Thoracic aorta (tissue), 2 donors: ENCODE measurements at regions not wholly inside any gene's neighbourhood (a gene's known extent, or its start where the extent isn't known, plus 50 kb on each side); places are given as distances from the start of the nearest gene placed in this dataset.

Experiments
- ATAC-seq: fragments of 150-250 bp; one replicate; pipeline ENCODE4 v1.8.0; 2017; ENCODE audit warnings: low read depth; ENCODE audit not compliant: insufficient number of reproducible peaks, low FRiP score
- DNase-seq: peaks from one replicate; pipeline ENCODE4 v3.0.0-alpha.2; 2020; ENCODE audit warnings: low spot score
- H3K27ac ChIP-seq, 2 donors: fragments of 200-600 bp; sonication (generic); 1 replicate in 1 of 2; 2 replicates in 1 of 2; pipeline ENCODE4 v1.5.1; 2016; ENCODE audit warnings: mild to moderate bottlenecking in 2 of 2, moderate library complexity in 2 of 2
- H3K27me3 ChIP-seq: fragments of 200-600 bp; sonication (generic); replicated peaks from 2 replicates; pipeline ENCODE4 v1.6.0; 2016; ENCODE audit warnings: mild to moderate bottlenecking; ENCODE audit not compliant: insufficient read depth
- H3K36me3 ChIP-seq: fragments of 200-600 bp; sonication (generic); one replicate; pipeline ENCODE4 v1.5.1; 2016
- H3K4me1 ChIP-seq, 2 donors: fragments of 200-600 bp; sonication (generic); 1 replicate in 1 of 2; 2 replicates in 1 of 2; pipeline versions ENCODE4 v1.5.1 to v1.6.0; 2016; ENCODE audit warnings: low read depth in 2 of 2, mild to moderate bottlenecking in 1 of 2; ENCODE audit not compliant: control insufficient read depth in 1 of 2
- H3K4me3 ChIP-seq: fragments of 200-600 bp; sonication (generic); 2 replicates; pipeline ENCODE4 v1.5.1; 2016; ENCODE audit warnings: mild to moderate bottlenecking
- H3K9me3 ChIP-seq: fragments of 200-600 bp; sonication (generic); 2 replicates; pipeline ENCODE4 v1.5.1; 2016
- TF ChIP-seq, protein P1 (sequence below): fragments of 200-600 bp; sonication (generic); IDR thresholded peaks from one replicate; pipeline ENCODE4 v1.5.1; 2019; ENCODE audit warnings: antibody characterized with exemption

DNA sequence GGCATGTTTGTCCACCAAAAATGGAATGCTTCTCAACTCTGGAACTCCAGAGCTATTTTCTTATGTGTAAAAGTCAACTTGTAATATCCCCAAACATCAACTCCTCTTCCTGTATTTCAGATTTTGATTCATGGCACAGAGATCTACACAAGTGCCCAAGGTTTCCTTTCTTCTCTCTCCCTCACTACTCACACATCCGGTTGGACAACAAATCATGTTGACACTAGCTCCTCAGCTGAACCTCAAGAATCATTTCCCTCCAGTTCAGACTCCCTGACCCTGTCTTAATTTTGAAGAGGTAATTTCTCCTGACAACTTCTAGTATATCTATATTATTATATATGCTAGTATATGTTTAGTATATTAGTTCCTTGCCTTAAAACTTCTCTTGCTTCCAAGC lies 485.4 kb upstream of the CCDC196 start:
- Histone ChIP-seq H3K9me3 (peaks cover 3% of the 10 kb centered on the region), H3K4me1 (no peaks in the 10 kb centered on the region), H3K27ac (no peak overlapping the region), H3K27me3 (no peaks in the 10 kb centered on the region), H3K4me3 (no peak overlapping the region), H3K36me3 (no peaks in the 10 kb centered on the region)
- TF ChIP-seq, protein P1, sequence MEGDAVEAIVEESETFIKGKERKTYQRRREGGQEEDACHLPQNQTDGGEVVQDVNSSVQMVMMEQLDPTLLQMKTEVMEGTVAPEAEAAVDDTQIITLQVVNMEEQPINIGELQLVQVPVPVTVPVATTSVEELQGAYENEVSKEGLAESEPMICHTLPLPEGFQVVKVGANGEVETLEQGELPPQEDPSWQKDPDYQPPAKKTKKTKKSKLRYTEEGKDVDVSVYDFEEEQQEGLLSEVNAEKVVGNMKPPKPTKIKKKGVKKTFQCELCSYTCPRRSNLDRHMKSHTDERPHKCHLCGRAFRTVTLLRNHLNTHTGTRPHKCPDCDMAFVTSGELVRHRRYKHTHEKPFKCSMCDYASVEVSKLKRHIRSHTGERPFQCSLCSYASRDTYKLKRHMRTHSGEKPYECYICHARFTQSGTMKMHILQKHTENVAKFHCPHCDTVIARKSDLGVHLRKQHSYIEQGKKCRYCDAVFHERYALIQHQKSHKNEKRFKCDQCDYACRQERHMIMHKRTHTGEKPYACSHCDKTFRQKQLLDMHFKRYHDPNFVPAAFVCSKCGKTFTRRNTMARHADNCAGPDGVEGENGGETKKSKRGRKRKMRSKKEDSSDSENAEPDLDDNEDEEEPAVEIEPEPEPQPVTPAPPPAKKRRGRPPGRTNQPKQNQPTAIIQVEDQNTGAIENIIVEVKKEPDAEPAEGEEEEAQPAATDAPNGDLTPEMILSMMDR: no peak
- no peak for ATAC-seq
- DNase-seq: no peak

DNA sequence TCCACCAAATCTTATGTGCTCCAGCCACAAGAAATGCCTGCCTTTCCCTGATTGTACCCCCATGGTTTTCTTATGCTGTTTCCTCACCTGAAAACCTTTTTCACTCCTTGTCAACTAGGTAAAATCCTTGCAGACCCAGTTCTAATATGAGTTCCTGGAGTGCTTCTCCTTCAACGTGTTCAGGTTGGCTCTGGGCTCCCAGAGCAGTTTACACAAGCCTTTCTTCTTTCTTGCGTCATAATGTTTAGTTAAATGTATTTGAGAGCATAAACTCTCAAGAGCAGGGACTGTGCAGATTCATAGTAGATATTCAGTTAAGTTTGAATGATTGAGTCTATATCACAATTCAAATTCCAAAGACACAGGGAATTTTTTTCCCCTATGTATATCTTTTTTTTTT lies 484.8 kb upstream of the CCDC196 start:
- H3K4me3 ChIP-seq: no peak overlapping the region
- H3K27me3 ChIP-seq: no peaks in the 10 kb centered on the region
- DNase-seq (no peak), ATAC-seq (no peak)
- H3K36me3 ChIP-seq: no peaks in the 10 kb centered on the region
- no peak overlapping the region for H3K27ac ChIP-seq
- peaks cover 3% of the 10 kb centered on the region for H3K9me3 ChIP-seq
- H3K4me1 ChIP-seq: no peaks in the 10 kb centered on the region
- TF ChIP-seq, protein P1: no peak

DNA sequence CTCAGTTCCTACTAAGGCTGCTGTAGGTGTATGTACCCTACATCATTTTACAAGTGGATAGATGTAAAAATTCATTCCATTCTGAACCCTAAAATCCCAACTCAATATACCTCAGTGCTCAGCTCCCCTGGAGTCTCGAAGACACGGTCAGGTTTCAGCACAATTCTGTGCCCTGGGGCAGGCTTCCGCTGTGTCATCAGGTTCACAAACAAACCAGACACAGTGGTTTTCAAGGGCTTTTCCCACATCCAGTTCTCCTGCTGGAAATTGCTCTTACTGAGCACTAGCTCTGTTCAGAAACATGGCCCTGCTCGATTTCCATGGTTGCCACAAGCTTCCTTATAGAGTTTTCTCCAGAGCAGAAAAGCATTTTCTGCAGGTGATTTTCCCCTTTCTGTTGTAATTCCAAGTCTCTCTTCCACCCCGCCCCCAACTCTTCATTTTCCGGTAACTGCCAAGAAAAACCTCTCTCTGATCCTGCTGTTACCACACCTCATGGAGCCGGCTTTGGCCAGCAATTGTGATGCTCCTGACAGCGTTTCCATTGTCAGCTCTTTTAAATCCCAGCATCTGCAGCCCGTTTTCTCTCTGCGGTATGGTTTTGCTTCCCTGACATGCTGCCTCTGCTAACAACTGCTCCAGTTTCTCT lies 483.0 kb upstream of the CCDC196 start:
- ATAC-seq (no peak), DNase-seq (no peak)
- H3K4me1 ChIP-seq: no peaks in the 10 kb centered on the region
- H3K27me3 ChIP-seq: no peaks in the 10 kb centered on the region
- no peak overlapping the region for H3K4me3 ChIP-seq
- TF ChIP-seq, protein P1: no peak
- no peak overlapping the region for H3K27ac ChIP-seq
- peaks cover 3% of the 10 kb centered on the region for H3K9me3 ChIP-seq
- H3K36me3 ChIP-seq: no peaks in the 10 kb centered on the region

DNA sequence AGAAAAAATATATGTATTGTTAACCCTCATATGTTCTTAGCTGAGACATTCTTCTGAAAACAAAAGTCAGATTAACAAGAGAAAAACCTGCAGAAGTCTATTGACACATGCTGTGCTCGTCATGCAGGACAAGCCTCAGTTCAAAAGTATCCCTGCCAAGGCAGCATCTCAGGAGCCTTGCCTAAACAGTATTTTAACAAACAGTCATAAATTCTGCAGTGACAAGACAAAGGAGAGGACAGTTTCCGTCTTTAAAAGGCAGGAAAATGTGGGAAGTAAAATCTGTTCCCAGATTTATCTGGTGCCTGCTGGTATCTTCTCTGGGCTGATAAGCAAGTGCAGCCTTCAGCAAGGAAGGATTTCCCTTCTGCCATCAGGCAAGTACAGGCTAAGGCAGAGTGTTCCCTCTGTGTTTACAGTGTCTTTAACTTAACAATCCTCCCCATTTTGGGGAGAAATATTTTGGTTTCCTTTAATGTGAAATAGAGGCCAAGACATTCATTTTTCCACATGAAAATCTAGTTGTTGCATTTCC lies 480.2 kb upstream of the CCDC196 start:
- ATAC-seq (no peak), DNase-seq (no peak)
- TF ChIP-seq, protein P1: no peak
- H3K4me1 ChIP-seq: no peaks in the 10 kb centered on the region
- H3K36me3 ChIP-seq: no peaks in the 10 kb centered on the region
- H3K4me3 ChIP-seq: no peak overlapping the region
- H3K27me3 ChIP-seq: no peaks in the 10 kb centered on the region
- no peaks in the 10 kb centered on the region for H3K9me3 ChIP-seq
- H3K27ac ChIP-seq: no peak overlapping the region

DNA sequence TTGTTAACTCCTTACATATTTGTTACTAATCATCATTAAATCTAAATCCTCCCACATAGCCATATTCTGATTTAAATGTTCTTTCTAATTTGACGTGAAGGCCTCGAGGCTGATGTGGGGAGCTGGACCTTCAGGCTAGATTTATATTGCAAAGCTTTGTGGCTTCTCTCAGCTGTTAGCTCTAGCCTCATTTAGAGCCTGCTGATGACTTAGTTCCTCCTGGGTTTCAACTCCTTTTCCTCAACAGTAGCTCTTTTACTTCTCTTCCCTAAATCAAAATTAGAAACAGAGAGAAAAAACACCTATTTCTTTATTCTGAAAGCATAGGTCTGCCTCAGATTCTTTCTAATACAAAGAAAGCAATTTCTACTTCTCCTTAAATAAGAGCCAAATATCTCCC lies 477.5 kb upstream of the CCDC196 start:
- Histone ChIP-seq H3K9me3 (no peaks in the 10 kb centered on the region), H3K4me1 (no peaks in the 10 kb centered on the region), H3K27me3 (no peaks in the 10 kb centered on the region), H3K4me3 (no peak overlapping the region), H3K27ac (no peak overlapping the region), H3K36me3 (no peaks in the 10 kb centered on the region)
- TF ChIP-seq, protein P1: no peak
- no peak for DNase-seq
- ATAC-seq: no peak
